Liver (tissue), 3 donors: ENCODE measurements at regions not wholly inside any gene's neighbourhood (a gene's known extent, or its start where the extent isn't known, plus 50 kb on each side); places are given as distances from the start of the nearest gene placed in this dataset.

Source experiments
- EGR1 ChIP-seq, 2 donors: IDR thresholded peaks; 2 replicates each; pipeline ENCODE4 v1.6.1; 2016 to 2018; ENCODE audit warnings: antibody characterized with exemption in 2 of 2, low read depth in 2 of 2
- FOXA1 ChIP-seq: IDR thresholded peaks from 2 replicates; pipeline ENCODE4 v1.6.1; 2016; ENCODE audit warnings: antibody characterized with exemption
- GABPA ChIP-seq, 2 donors: IDR thresholded peaks in 1 of 2; conservative IDR thresholded peaks in 1 of 2; 2 replicates each; pipeline ENCODE4 v1.6.1; 2016; ENCODE audit warnings: antibody characterized with exemption in 2 of 2, mild to moderate bottlenecking in 1 of 2, moderate library complexity in 1 of 2
- HNF4A ChIP-seq, 2 donors: conservative IDR thresholded peaks; 2 replicates each; pipeline ENCODE4 v1.6.1; 2016; ENCODE audit warnings: antibody characterized with exemption in 2 of 2, mild to moderate bottlenecking in 2 of 2
- JUND ChIP-seq, 2 donors: IDR thresholded peaks; 2 replicates each; pipeline ENCODE4 v1.6.1; 2016; ENCODE audit warnings: antibody characterized with exemption in 2 of 2
- RAD21 ChIP-seq, 2 donors: IDR thresholded peaks; 2 replicates each; pipeline ENCODE4 v1.6.1; 2016; ENCODE audit warnings: antibody characterized with exemption in 2 of 2, mild to moderate bottlenecking in 2 of 2
- SP1 ChIP-seq: IDR thresholded peaks from 2 replicates; pipeline ENCODE4 v1.6.1; 2018; ENCODE audit warnings: antibody characterized with exemption, mild to moderate bottlenecking
- TAF1 ChIP-seq: conservative IDR thresholded peaks from 2 replicates; pipeline ENCODE4 v1.6.1; 2016; ENCODE audit warnings: antibody characterized with exemption, mild to moderate bottlenecking
- YY1 ChIP-seq: IDR thresholded peaks from 2 replicates; pipeline ENCODE4 v1.6.1; 2016; ENCODE audit warnings: antibody characterized with exemption, mild to moderate bottlenecking
- TF ChIP-seq, protein P1 (sequence below): fragments of 150-350 bp; IDR thresholded peaks from 2 replicates; pipeline ENCODE4 v1.5.1; 2017; ENCODE audit warnings: improper control_type of control experiment, low read depth, low read length; ENCODE audit not compliant: missing input control
- TF ChIP-seq, protein P2 (sequence below): IDR thresholded peaks from 2 replicates; pipeline ENCODE4 v1.6.1; 2016; ENCODE audit warnings: antibody characterized with exemption, mild to moderate bottlenecking
- TF ChIP-seq, protein P3 (sequence below): IDR thresholded peaks from 2 replicates; pipeline ENCODE4 v1.6.1; 2016; ENCODE audit warnings: antibody characterized with exemption
- donor health status: healthy.
- donor health status: healthy.

DNA sequence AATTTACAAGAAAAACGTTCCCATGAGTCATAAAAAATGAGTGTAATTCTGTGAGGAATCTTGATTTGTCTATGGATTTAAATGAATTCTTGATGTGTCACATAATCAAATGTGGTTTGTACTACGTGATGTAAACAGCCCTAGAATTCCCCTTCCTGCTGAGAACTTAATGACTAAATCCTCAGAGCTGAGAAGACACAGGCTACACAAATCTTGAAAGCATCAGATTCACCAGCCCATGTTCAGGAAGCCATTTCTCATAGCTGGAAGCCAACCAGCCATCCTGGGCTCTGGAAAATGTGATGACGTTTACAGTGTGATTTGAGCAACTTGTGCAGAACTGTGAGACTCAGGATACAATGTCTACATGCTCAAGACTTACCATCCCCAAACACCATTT is 193.7 kb upstream of the MME start:
- TF ChIP-seq RAD21 (IDR thresholded peaks at IDR 0.05) = no peak
- TF ChIP-seq, protein P1, sequence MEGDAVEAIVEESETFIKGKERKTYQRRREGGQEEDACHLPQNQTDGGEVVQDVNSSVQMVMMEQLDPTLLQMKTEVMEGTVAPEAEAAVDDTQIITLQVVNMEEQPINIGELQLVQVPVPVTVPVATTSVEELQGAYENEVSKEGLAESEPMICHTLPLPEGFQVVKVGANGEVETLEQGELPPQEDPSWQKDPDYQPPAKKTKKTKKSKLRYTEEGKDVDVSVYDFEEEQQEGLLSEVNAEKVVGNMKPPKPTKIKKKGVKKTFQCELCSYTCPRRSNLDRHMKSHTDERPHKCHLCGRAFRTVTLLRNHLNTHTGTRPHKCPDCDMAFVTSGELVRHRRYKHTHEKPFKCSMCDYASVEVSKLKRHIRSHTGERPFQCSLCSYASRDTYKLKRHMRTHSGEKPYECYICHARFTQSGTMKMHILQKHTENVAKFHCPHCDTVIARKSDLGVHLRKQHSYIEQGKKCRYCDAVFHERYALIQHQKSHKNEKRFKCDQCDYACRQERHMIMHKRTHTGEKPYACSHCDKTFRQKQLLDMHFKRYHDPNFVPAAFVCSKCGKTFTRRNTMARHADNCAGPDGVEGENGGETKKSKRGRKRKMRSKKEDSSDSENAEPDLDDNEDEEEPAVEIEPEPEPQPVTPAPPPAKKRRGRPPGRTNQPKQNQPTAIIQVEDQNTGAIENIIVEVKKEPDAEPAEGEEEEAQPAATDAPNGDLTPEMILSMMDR = no peak
- no peak for TF ChIP-seq GABPA (IDR thresholded peaks at IDR 0.05 in 1 of 2, conservative IDR thresholded peaks at IDR 0.05 in 1 of 2)
- no peak for TF ChIP-seq TAF1
- TF ChIP-seq SP1 = no peak
- TF ChIP-seq, protein P2, sequence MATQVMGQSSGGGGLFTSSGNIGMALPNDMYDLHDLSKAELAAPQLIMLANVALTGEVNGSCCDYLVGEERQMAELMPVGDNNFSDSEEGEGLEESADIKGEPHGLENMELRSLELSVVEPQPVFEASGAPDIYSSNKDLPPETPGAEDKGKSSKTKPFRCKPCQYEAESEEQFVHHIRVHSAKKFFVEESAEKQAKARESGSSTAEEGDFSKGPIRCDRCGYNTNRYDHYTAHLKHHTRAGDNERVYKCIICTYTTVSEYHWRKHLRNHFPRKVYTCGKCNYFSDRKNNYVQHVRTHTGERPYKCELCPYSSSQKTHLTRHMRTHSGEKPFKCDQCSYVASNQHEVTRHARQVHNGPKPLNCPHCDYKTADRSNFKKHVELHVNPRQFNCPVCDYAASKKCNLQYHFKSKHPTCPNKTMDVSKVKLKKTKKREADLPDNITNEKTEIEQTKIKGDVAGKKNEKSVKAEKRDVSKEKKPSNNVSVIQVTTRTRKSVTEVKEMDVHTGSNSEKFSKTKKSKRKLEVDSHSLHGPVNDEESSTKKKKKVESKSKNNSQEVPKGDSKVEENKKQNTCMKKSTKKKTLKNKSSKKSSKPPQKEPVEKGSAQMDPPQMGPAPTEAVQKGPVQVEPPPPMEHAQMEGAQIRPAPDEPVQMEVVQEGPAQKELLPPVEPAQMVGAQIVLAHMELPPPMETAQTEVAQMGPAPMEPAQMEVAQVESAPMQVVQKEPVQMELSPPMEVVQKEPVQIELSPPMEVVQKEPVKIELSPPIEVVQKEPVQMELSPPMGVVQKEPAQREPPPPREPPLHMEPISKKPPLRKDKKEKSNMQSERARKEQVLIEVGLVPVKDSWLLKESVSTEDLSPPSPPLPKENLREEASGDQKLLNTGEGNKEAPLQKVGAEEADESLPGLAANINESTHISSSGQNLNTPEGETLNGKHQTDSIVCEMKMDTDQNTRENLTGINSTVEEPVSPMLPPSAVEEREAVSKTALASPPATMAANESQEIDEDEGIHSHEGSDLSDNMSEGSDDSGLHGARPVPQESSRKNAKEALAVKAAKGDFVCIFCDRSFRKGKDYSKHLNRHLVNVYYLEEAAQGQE = no peak
- no peak for TF ChIP-seq HNF4A (conservative IDR thresholded peaks at IDR 0.05)
- TF ChIP-seq EGR1 (IDR thresholded peaks at IDR 0.05; ENCODE audit: low read depth in 2 of 2) = no peak
- no peak for TF ChIP-seq YY1
- TF ChIP-seq, protein P3, sequence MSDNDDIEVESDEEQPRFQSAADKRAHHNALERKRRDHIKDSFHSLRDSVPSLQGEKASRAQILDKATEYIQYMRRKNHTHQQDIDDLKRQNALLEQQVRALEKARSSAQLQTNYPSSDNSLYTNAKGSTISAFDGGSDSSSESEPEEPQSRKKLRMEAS = no peak
- TF ChIP-seq FOXA1 = no peak
- no peak for TF ChIP-seq JUND (IDR thresholded peaks at IDR 0.05)
